Skeletal muscle tissue (tissue), 3 donors: ENCODE measurements at regions not wholly inside any gene's neighbourhood (a gene's known extent, or its start where the extent isn't known, plus 50 kb on each side); places are given as distances from the start of the nearest gene placed in this dataset.
A peak's percentile ranks its signal among the peaks of the same experiment; 100 is the strongest.

Experiments
- H3K27ac ChIP-seq: one replicate; pipeline ENCODE4 v1.7.0; 2013; ENCODE audit warnings: mild to moderate bottlenecking, low read depth, low read length, inconsistent platforms
- H3K27me3 ChIP-seq, 3 donors: one replicate each; pipeline ENCODE4 v1.7.0; 2013; ENCODE audit warnings: low read length in 3 of 3; ENCODE audit not compliant: control insufficient read depth in 3 of 3, insufficient read depth in 3 of 3
- H3K36me3 ChIP-seq, 3 donors: one replicate each; pipeline ENCODE4 v1.7.0; 2013; ENCODE audit warnings: low read length in 3 of 3; ENCODE audit not compliant: control insufficient read depth in 3 of 3, insufficient read depth in 3 of 3
- H3K4me1 ChIP-seq, 3 donors: one replicate each; pipeline ENCODE4 v1.7.0; 2013; ENCODE audit warnings: low read length in 3 of 3, mild to moderate bottlenecking in 3 of 3; ENCODE audit not compliant: control insufficient read depth in 3 of 3, insufficient read depth in 3 of 3
- H3K4me3 ChIP-seq, 3 donors: one replicate each; pipeline ENCODE4 v1.7.0; 2013; ENCODE audit warnings: low read length in 3 of 3
- H3K9ac ChIP-seq, 3 donors: one replicate each; pipeline ENCODE4 v1.7.0; 2013; ENCODE audit warnings: low read length in 3 of 3, mild to moderate bottlenecking in 3 of 3, moderate library complexity in 2 of 3, low read depth in 1 of 3
- H3K9me3 ChIP-seq, 3 donors: one replicate each; pipeline ENCODE4 v1.7.0; 2013; ENCODE audit warnings: low read length in 3 of 3; ENCODE audit not compliant: control insufficient read depth in 3 of 3
- donor health status: Osteomylitis.

DNA sequence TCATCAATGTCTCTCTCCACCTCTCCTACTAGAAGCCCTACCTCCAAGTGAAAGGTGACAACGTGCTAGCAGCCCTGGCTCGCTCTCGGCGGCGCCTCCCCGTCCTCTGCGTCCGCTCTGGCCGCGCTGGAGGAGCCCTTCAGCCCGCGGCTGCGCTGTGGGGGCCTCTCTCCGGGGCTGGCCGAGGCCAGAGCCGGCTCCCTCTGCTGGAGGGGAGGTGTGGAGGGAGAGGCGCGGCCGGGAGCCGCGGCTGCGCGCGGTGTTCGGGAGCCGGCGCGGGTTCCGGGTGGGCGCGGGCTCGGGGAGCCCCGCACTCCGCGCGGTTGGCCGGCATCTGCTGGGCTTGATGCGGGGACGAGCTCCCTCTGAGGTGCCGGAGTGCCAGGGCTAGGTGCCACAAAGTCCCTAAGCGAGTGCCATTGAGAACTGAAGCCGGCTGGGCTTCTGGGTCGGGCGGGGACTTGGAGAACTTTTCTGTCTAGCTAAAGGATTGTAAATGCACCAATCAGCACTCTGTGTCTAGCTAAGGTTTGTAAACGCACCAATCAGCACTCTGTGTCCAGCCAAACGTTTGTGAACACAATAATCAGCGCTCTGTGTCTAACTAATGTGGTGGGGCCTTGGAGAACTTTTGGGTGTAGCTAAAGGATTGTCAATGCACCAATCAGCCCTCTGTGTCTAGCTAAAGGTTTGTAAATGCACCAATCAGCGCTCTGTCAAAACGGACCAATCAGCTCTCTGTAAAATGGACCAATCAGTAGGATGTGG lies 84.8 kb upstream of the ARRDC4 start:
- no peaks in the 10 kb centered on the region for H3K4me1 ChIP-seq
- no peaks in the 10 kb centered on the region for H3K36me3 ChIP-seq
- no peaks in the 10 kb centered on the region for H3K27me3 ChIP-seq
- no peak overlapping the region for H3K27ac ChIP-seq
- peak overlapping the region in 1 of 3 donors; percentile 46 for H3K4me3 ChIP-seq
- no peak overlapping the region for H3K9ac ChIP-seq
- no peaks in the 10 kb centered on the region for H3K9me3 ChIP-seq

DNA sequence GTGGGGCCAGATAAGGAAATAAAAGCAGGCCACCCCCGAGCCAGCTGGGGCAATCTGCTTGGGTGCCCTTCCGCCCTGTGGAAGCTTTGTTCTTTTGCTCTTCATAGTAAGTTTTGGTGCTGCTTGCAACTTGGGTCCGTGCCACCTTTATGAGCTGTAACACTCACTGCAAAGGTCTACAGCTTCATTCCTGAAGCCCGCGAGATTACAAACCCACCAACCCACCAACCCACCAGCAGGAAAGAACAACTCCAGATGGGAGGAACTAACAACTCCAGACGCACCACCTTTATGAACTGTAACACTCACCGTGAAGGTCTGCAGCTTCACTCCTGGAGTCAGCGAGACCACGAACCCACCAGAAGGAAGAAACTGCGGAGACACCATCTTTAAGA lies 84.2 kb upstream of the ARRDC4 start:
- Histone ChIP-seq H3K36me3 (no peaks in the 10 kb centered on the region), H3K4me1 (no peaks in the 10 kb centered on the region), H3K27me3 (peaks cover 0 to 2% (median under 1%) of the 10 kb centered on the region in 3 donors), H3K4me3 (no peak overlapping the region), H3K9ac (no peak overlapping the region), H3K9me3 (no peaks in the 10 kb centered on the region), H3K27ac (no peak overlapping the region)

DNA sequence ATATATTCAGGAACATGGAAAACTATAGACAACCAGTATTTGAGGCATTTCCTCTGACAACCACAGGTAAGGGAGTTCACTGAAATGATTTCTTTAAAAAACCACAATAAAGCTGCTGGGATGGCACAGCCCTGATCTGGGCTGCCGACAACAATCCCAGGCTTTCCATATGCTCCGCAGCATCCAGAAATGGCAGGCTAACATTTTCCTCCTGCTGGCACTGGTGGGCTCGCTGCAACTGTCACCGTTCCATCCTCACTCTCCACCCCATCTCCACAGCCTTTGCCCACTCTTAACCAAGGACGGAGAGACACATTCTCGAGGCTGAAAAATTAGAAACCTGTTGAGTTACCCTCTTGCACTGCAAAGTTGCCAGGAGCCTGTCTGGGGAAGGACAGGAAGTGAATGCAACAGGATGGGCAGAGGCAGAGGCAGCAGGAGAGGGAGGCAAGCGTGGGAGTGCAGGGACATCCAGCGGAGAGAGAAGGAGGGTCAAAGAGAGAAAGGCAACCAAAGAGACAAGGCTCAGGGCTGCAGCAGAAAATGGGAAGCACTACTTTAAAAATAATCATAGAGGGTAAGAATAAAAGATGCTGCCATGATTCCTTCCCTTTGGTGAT lies 79.0 kb upstream of the ARRDC4 start:
- H3K4me1 ChIP-seq: no peaks in the 10 kb centered on the region
- H3K27me3 ChIP-seq: peaks cover 0 to 4% (median 3%) of the 10 kb centered on the region in 3 donors
- H3K4me3 ChIP-seq: no peak overlapping the region
- H3K27ac ChIP-seq: no peak overlapping the region
- no peak overlapping the region for H3K9ac ChIP-seq
- H3K9me3 ChIP-seq: no peaks in the 10 kb centered on the region
- H3K36me3 ChIP-seq: no peaks in the 10 kb centered on the region

DNA sequence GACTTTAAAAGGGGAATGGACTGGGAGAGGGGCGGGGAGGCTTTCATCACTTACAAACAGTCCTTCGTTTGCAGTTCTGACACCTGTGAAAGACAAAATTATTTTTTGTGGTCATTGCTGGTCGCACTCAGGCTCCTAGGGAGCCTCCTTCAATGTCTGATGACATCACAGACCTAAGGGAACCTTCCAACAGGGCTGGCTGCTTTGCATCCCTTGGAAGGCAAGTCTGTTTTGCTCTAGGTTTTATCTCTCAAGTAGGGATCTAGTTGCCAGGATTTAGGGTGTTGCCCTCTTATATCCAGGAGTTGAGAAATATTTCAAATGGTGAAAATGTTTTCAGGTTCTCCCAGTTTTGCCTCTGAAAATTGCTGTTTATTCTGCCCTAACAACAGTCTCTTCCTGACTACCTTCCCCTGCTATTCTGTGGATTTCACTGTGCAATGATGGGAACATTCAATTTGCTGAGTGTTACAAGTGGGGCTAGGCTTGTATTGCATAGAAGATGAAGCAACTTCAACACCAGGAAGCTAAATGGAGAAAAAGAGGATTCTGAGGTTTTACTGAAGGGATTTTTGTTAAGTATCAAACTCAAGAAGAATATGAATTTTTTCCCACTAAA lies 75.9 kb upstream of the ARRDC4 start:
- Histone ChIP-seq H3K9ac (no peak overlapping the region), H3K27ac (no peak overlapping the region)

DNA sequence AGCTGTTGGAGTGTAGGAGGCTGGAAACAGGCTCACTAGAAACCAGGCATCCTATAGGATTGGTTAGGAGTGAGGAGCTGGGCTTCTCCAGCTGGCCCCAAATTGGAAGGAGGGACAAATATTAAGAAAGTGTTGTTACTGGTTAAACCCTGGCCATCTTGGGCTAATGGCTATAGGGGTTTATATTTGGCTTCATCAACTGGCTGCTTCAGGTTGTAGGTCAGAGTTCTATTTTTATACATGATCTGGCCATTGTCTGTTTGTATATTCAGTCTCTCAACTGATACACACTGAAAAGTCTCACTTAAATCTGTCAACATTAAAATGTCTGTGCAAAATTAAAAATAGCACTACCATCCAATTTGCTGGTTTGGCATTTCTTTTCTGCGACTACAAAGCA lies 70.2 kb upstream of the ARRDC4 start:
- H3K4me1 ChIP-seq: no peaks in the 10 kb centered on the region
- no peak overlapping the region for H3K9ac ChIP-seq
- no peak overlapping the region for H3K27ac ChIP-seq
- no peak overlapping the region for H3K4me3 ChIP-seq
- no peaks in the 10 kb centered on the region for H3K27me3 ChIP-seq
- no peaks in the 10 kb centered on the region for H3K9me3 ChIP-seq
- H3K36me3 ChIP-seq: no peaks in the 10 kb centered on the region

More for the DNA sequence above, 75.9 kb upstream of the ARRDC4 start:
- Histone ChIP-seq H3K4me3 (no peak overlapping the region), H3K36me3 (no peaks in the 10 kb centered on the region), H3K4me1 (no peaks in the 10 kb centered on the region), H3K9me3 (no peaks in the 10 kb centered on the region), H3K27me3 (peaks cover 0 to 4% (median 3%) of the 10 kb centered on the region in 3 donors)

DNA sequence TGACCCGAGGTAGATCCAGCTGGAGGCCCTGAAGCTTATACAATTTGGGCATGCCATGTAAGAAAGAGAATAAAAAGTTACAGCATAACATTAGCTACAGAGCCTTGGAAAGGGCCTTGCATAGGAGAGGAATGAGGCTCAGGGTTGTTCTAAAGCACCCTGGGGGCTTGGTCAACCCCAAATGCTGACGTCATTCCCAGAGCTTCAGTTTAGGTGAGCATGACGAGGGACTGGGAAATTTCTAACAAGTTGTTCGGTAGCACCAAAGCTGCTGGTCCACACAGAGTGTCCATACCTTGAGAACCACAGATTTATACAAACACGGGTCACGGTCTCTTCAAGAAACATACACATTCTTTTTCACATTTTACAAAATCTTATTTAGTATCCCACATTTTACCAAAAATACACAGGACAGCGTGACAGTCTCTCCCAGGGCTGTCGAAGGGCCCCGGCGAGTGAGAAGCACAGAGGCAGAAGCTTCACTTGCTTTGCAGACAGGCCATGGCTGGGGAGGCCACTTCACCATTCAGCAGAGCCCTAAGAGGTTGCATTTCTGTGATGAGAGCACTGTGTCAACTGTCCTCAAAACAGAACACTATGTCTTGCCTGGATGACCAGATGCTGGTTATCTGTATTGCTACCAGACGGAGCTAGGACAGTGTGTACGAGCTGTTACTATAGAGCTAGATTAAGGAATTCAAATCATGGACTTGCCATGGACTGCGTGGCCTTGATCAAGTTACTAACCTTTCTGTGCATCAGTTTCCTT lies 68.2 kb upstream of the ARRDC4 start:
- Histone ChIP-seq H3K27ac (no peak overlapping the region), H3K27me3 (no peaks in the 10 kb centered on the region), H3K9me3 (no peaks in the 10 kb centered on the region), H3K4me3 (no peak overlapping the region), H3K36me3 (no peaks in the 10 kb centered on the region), H3K9ac (no peak overlapping the region), H3K4me1 (no peaks in the 10 kb centered on the region)

DNA sequence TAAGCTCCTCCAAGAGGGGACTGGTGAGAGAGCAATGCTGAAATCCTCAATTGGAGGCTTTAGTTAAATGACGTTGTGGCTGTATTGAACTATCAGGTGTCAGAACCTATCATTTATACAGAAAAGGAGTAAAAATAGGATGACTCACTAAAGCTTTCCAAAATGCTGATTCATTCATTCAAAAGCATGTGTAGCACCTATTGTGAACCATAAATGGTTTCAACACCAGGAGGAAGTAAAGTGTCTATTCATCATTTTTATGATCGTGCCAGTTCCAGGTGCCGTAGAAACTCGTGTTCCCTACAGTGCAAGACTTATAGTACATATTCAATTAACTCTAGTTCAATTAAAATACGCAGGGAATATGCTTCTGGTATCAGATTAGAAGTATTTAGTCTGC lies 66.5 kb upstream of the ARRDC4 start:
- Histone ChIP-seq H3K9ac (no peak overlapping the region), H3K9me3 (no peaks in the 10 kb centered on the region), H3K4me1 (no peaks in the 10 kb centered on the region), H3K4me3 (no peak overlapping the region), H3K27ac (no peak overlapping the region), H3K36me3 (no peaks in the 10 kb centered on the region), H3K27me3 (no peaks in the 10 kb centered on the region)

DNA sequence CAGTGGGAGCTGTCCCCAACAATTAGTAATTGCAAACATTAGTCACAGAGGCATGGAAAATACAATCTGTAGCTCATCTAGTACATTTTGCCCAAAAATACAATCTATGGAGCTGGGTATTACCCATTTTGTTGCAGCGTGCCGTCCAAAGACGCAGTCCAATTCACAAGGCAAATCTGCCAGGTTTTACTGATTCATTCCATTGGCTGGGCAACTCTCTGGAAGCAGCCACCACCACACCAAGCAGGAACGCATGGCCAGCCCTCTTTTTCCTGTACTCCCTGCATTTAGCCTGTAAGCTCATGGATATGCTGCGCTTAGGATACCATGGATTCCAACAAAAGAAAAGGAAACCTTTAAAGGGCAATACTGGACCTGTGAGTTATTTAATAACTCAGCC lies 60.5 kb upstream of the ARRDC4 start:
- H3K27me3 ChIP-seq: peaks cover 10 to 30% (median 22%) of the 10 kb centered on the region in 3 donors
- H3K27ac ChIP-seq: no peak overlapping the region
- H3K9ac ChIP-seq: no peak overlapping the region
- H3K36me3 ChIP-seq: no peaks in the 10 kb centered on the region
- H3K4me1 ChIP-seq: no peaks in the 10 kb centered on the region
- no peak overlapping the region for H3K4me3 ChIP-seq
- H3K9me3 ChIP-seq: no peaks in the 10 kb centered on the region

DNA sequence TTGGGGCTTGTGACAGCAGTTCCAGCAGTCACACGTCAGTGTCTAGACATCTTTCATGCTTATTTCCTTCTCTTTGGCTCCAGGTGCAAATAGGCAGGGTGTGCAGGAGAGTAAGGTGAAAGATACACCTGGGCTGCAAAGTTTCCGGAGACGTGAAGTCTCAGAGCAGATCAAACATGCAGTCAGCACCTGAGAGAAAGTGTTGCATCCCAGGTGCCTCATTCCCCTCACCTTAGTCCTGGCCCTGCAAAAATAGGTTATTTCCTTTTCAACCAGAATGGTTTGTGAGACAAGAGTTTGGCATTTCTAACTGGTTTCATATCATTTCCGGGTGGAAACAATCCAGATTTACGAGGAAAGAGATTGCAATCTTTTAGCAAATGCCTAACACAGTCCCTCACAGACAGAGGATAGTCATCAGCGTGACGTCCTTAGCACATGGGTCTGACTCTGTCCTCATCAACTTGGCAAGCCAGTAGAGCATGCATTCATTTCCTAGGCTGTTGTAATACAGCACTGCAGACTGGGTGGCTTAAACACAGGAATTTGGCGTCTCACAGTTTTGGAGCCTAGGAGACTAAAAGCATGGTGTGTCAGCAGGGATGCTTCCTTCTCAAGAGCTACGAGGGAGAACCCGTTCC lies 58.2 kb upstream of the ARRDC4 start:
- Histone ChIP-seq H3K9ac (no peak overlapping the region), H3K4me3 (no peak overlapping the region)

More for the DNA sequence above, 58.2 kb upstream of the ARRDC4 start:
- no peaks in the 10 kb centered on the region for H3K9me3 ChIP-seq
- H3K36me3 ChIP-seq: no peaks in the 10 kb centered on the region
- H3K27me3 ChIP-seq: peaks cover 10 to 38% (median 37%) of the 10 kb centered on the region in 3 donors
- no peaks in the 10 kb centered on the region for H3K4me1 ChIP-seq
- no peak overlapping the region for H3K27ac ChIP-seq
